GM13976 (cell line): ENCODE measurements at regions not wholly inside any gene's neighbourhood (a gene's known extent, or its start where the extent isn't known, plus 50 kb on each side); places are given as distances from the start of the nearest gene placed in this dataset.

Source experiments
- DNase-seq: peaks from one replicate; pipeline ENCODE4 v3.0.0; 2012; ENCODE audit warnings: low spot score
- in situ Hi-C: fragments of 300-500 bp; cut with MboI; formaldehyde crosslinking; loops from one replicate; pipeline ENCODE4 v1.12.0; 2022; ENCODE audit warnings: low sequenced_read_pairs, mixed read lengths, inconsistent platforms; ENCODE audit not compliant: unreplicated experiment
- TF ChIP-seq, protein P1 (sequence below): IDR thresholded peaks from 2 replicates; pipeline ENCODE4 v1.5.1; 2012; ENCODE audit warnings: borderline replicate concordance, mild to moderate bottlenecking; ENCODE audit not compliant: insufficient read depth; ENCODE audit errors: extremely low read depth, missing control alignments, control extremely low read depth

DNA sequence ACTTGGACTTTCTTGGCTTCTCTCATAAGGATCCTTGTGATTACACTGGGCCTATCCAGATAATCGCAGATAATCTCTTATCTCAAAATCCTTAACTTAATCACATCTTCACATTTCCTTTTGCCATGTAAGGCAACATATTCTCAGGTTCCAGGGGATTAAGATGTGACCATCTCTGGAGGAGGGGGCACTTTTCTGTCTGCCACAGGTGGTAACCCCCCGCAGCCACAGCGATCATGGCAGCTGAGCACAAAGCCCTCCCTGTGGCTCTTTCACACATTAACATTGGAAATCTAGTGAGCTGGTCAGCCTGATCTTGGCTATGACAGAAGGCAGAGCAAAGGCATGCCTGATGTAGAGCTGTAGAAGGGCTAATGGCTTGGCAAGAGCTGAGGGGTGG lies 69.1 kb upstream of the CD82 start:
- in situ Hi-C loops = no loop called here
- TF ChIP-seq, protein P1, sequence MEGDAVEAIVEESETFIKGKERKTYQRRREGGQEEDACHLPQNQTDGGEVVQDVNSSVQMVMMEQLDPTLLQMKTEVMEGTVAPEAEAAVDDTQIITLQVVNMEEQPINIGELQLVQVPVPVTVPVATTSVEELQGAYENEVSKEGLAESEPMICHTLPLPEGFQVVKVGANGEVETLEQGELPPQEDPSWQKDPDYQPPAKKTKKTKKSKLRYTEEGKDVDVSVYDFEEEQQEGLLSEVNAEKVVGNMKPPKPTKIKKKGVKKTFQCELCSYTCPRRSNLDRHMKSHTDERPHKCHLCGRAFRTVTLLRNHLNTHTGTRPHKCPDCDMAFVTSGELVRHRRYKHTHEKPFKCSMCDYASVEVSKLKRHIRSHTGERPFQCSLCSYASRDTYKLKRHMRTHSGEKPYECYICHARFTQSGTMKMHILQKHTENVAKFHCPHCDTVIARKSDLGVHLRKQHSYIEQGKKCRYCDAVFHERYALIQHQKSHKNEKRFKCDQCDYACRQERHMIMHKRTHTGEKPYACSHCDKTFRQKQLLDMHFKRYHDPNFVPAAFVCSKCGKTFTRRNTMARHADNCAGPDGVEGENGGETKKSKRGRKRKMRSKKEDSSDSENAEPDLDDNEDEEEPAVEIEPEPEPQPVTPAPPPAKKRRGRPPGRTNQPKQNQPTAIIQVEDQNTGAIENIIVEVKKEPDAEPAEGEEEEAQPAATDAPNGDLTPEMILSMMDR = no peak
- no peak for DNase-seq

DNA sequence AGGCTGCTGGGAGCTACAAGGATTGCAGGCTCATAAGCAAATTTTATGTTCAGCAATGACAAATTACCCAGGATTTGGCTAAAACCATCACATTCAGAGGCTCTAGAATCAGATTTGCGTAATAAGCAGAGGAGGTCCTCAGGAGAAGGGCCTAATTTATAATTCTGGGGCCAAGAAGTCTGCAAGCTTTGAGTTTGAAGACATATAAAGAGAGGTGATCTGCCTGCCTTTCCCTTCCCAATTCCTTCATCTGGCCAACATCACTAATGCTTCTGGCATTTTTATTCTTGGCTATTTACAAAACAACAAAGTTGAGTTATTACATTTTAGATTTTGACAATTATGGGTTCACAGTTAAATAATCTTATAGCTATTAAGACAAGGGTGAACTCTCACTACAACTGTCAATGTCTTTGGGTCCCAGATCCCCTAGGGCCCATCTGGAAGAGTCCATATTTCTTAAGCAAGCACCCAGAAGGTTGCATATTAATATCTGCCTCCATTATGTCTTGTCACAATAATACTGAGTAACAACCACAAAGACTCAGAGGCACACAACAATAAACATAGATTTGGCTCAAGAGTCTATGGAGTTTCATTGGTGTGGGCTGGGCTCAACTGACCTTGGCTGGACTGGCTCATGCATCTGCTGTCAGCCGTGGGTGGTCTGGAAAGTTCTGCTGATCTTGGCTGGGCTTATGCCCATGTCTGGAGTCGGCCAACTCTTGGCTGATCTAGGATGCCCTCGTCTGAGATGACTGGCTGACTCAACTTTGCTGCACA lies 67.2 kb upstream of the CD82 start:
- TF ChIP-seq, protein P1 = no peak
- no peak for DNase-seq
- in situ Hi-C loops = no loop called here

DNA sequence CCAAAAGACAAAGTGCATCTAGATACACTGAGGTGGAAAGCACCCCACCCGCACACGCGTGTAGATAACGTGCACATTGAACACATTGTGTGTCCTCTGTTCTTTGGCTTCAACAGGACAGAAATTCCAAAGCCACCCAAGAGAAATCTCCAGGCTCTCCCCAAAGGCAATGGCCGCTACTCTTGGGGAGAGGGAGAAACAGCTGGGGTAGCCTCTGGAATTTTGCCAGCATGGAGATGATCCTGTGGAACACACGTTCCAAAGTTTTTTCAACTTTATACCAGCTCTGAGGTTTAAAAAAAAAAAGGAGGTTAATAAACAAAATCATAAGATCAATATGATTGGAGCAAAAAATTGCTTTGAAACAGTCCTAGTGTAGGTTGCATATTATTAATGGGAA lies 63.0 kb upstream of the CD82 start:
- TF ChIP-seq, protein P1 = no peak
- in situ Hi-C loops = no loop called here
- DNase-seq = no peak

DNA sequence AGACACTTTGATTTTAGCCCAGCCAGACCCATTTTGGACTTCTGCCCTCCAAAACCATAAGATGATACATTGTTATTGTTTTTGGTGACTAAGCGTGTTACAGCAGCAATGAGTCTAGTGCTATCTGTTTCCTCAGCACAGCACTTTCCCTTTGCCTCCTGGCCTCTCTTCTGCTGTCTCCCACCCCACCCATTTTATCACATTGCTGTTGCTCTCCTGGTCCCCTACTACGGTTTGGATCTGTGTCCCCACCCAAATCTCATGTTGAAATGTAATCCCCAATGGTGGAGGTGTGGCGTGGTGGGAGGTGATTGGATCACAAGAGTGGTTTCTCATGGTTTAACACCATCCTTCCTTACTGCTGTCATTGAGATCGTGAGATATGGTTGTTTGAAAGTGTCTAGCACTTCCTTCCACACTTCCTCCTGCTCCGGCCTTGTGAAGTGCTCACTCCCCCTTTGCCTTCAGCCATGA lies 59.8 kb upstream of the CD82 start:
- in situ Hi-C loops = no loop called here
- TF ChIP-seq, protein P1 = no peak
- DNase-seq = no peak

DNA sequence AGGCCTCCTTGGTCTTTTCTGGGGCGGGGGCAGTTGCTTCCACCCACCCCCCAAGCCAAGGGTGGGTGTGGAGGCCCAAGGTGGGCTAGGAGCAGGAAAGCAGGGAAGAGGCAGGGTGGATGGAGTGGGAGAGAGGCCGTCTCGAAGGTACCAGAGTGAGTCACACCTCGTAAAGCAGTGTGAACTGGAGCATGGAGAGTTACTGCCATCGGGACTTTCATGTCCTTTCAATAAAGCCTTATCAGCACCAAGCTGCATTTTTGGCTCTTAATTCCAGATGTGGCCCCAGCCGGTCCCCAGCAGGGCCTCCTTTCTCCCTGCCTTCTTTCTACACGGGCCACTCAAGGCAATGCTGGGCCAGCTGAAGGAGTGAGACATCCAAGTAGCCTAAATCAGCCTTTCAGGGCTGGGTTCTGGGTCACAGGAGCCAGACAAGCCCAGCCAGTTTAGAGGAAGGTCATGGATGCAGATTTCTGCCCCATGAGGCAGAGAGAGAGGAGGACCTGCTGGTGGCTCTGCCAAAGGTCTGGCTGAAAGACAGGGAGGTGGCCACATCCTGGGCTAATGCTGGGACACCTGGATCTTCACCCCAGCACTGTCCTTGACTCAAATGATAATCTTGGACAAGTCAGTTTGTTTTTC lies 59.0 kb upstream of the CD82 start:
- in situ Hi-C loops = no loop called here
- TF ChIP-seq, protein P1 = no peak
- no peak for DNase-seq

DNA sequence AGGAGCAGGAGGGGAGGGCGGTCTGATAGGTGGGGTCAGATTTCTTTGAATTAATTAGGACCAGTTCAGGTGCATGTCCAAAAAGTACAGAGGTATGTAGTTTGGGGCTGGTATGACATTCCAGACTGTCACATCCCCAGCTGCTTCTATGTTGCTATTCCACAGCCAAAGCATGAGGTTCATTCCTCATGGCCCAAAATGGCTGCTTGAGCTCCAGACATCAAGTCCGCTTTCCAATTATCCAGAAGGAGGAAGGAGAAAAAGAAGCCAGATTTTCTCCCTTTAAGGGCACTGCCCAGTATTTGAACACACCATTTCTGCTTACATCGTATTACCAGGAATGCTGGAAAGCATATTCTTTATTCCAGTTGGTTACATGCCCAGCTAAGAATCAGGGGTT lies 58.0 kb upstream of the CD82 start:
- no peak for DNase-seq
- in situ Hi-C loops = no loop called here
- TF ChIP-seq, protein P1 = no peak
